ENCODE measurements at regions not wholly inside any gene's neighbourhood (a gene's known extent, or its start where the extent isn't known, plus 50 kb on each side); places are given as distances from the start of the nearest gene placed in this dataset.

- intact Hi-C loops (cut with micrococcal nuclease; ENCODE audit: unreplicated experiment) (no loop called here), in situ Hi-C loops (cut with HindIII; ENCODE audit: low pct_unique_long_range_greater_than_20kb, low sequenced_read_pairs) (no loop called here)
- POLR2A ChIA-PET = no interaction called here
- CTCF ChIA-PET = no interaction called here
- no peak for ATAC-seq
- H3K4me3 ChIP-seq (ENCODE audit: low read depth in 2 of 2, low read length in 2 of 2) = no peak overlapping the region
- no peak for DNase-seq (ENCODE audit: low read depth, low spot score)
- H3K27me3 ChIP-seq (ENCODE audit: control insufficient read depth, insufficient read depth, low read length) = no peaks in the 10 kb centered on the region
- no peaks in the 10 kb centered on the region for H3K36me3 ChIP-seq (ENCODE audit: control insufficient read depth, insufficient read depth, low read length)
- no TSS peak for BruUV-seq (replicated peaks)
- no peak overlapping the region for H3K27ac ChIP-seq (ENCODE audit: low read length)
- no peaks in the 10 kb centered on the region for H3K4me1 ChIP-seq (ENCODE audit: control insufficient read depth, insufficient read depth, low read length)
- no peaks in the 10 kb centered on the region for H3K9me3 ChIP-seq (ENCODE audit: control insufficient read depth, insufficient read depth, low read depth, low read length)
- TF ChIP-seq CTCF (IDR thresholded peaks at IDR 0.05) (no peak), POLR2AphosphoS5 (IDR thresholded peaks at IDR 0.05; ENCODE audit: low read depth, low read length) (no peak), REST (IDR thresholded peaks at IDR 0.05; ENCODE audit: insufficient read depth in 1 of 2, low read depth in 2 of 2, low read length in 1 of 2) (no peak), SIN3A (IDR thresholded peaks at IDR 0.05; ENCODE audit: borderline replicate concordance, insufficient read depth, low read depth, low read length) (no peak), TCF7L2 (IDR thresholded peaks at IDR 0.05; ENCODE audit: low read depth, low read length) (no peak)
These were observed 59.7 kb upstream of the TIAM1 start for GRCh38 chr21:31403596-31404333.

- no peak for DNase-seq (ENCODE audit: low read depth, low spot score)
- intact Hi-C loops (cut with micrococcal nuclease; ENCODE audit: unreplicated experiment) = no loop called here
- BruUV-seq (replicated peaks) = no TSS peak
- no peak for ATAC-seq
- H3K36me3 ChIP-seq (ENCODE audit: control insufficient read depth, insufficient read depth, low read length) = no peaks in the 10 kb centered on the region
- no peak overlapping the region for H3K4me3 ChIP-seq (ENCODE audit: low read depth in 2 of 2, low read length in 2 of 2)
- CTCF ChIA-PET = interaction anchor here (0.7 kb wide), 1 partner anchor 110 kb away, joined by 3 read pairs; no protein-coding TSS in a partner anchor
- H3K27me3 ChIP-seq (ENCODE audit: control insufficient read depth, insufficient read depth, low read length) = no peaks in the 10 kb centered on the region
- H3K27ac ChIP-seq (ENCODE audit: low read length) = no peak overlapping the region
- H3K4me1 ChIP-seq (ENCODE audit: control insufficient read depth, insufficient read depth, low read length) = no peaks in the 10 kb centered on the region
- in situ Hi-C loops (cut with HindIII; ENCODE audit: low pct_unique_long_range_greater_than_20kb, low sequenced_read_pairs) = no loop called here
- POLR2A ChIA-PET = no interaction called here
- H3K9me3 ChIP-seq (ENCODE audit: control insufficient read depth, insufficient read depth, low read depth, low read length) = no peaks in the 10 kb centered on the region
- TF ChIP-seq SIN3A (IDR thresholded peaks at IDR 0.05; ENCODE audit: borderline replicate concordance, insufficient read depth, low read depth, low read length) (no peak), REST (IDR thresholded peaks at IDR 0.05; ENCODE audit: insufficient read depth in 1 of 2, low read depth in 2 of 2, low read length in 1 of 2) (no peak), CTCF (IDR thresholded peaks at IDR 0.05) (no peak), POLR2AphosphoS5 (IDR thresholded peaks at IDR 0.05; ENCODE audit: low read depth, low read length) (no peak), TCF7L2 (IDR thresholded peaks at IDR 0.05; ENCODE audit: low read depth, low read length) (no peak)
These were observed 55.5 kb upstream of the TIAM1 start for GRCh38 chr21:31399591-31399990.
